ENCODE measurements at regions not wholly inside any gene's neighbourhood (a gene's known extent, or its start where the extent isn't known, plus 50 kb on each side); places are given as distances from the start of the nearest gene placed in this dataset.

DNA sequence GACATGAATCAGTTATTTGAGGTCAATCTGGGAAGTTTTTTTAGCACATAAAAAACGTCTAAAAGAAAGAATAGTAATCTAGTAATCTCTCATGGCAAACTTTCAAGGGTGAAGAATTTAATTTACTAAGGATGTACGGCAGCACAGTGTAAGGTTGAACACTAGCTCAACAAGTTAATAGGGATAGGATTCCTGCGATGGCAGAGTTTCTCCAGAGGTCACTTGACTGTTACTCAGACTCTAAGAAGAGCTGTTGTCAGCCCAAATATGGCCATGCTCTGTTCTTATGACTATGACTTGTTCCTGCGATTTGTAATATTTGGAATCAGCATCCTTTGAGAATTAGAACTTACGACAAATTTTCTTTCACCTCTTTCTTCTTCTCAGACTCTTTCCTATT is 553.3 kb upstream of the TNP1 start (continued):
- TF ChIP-seq, protein P1, sequence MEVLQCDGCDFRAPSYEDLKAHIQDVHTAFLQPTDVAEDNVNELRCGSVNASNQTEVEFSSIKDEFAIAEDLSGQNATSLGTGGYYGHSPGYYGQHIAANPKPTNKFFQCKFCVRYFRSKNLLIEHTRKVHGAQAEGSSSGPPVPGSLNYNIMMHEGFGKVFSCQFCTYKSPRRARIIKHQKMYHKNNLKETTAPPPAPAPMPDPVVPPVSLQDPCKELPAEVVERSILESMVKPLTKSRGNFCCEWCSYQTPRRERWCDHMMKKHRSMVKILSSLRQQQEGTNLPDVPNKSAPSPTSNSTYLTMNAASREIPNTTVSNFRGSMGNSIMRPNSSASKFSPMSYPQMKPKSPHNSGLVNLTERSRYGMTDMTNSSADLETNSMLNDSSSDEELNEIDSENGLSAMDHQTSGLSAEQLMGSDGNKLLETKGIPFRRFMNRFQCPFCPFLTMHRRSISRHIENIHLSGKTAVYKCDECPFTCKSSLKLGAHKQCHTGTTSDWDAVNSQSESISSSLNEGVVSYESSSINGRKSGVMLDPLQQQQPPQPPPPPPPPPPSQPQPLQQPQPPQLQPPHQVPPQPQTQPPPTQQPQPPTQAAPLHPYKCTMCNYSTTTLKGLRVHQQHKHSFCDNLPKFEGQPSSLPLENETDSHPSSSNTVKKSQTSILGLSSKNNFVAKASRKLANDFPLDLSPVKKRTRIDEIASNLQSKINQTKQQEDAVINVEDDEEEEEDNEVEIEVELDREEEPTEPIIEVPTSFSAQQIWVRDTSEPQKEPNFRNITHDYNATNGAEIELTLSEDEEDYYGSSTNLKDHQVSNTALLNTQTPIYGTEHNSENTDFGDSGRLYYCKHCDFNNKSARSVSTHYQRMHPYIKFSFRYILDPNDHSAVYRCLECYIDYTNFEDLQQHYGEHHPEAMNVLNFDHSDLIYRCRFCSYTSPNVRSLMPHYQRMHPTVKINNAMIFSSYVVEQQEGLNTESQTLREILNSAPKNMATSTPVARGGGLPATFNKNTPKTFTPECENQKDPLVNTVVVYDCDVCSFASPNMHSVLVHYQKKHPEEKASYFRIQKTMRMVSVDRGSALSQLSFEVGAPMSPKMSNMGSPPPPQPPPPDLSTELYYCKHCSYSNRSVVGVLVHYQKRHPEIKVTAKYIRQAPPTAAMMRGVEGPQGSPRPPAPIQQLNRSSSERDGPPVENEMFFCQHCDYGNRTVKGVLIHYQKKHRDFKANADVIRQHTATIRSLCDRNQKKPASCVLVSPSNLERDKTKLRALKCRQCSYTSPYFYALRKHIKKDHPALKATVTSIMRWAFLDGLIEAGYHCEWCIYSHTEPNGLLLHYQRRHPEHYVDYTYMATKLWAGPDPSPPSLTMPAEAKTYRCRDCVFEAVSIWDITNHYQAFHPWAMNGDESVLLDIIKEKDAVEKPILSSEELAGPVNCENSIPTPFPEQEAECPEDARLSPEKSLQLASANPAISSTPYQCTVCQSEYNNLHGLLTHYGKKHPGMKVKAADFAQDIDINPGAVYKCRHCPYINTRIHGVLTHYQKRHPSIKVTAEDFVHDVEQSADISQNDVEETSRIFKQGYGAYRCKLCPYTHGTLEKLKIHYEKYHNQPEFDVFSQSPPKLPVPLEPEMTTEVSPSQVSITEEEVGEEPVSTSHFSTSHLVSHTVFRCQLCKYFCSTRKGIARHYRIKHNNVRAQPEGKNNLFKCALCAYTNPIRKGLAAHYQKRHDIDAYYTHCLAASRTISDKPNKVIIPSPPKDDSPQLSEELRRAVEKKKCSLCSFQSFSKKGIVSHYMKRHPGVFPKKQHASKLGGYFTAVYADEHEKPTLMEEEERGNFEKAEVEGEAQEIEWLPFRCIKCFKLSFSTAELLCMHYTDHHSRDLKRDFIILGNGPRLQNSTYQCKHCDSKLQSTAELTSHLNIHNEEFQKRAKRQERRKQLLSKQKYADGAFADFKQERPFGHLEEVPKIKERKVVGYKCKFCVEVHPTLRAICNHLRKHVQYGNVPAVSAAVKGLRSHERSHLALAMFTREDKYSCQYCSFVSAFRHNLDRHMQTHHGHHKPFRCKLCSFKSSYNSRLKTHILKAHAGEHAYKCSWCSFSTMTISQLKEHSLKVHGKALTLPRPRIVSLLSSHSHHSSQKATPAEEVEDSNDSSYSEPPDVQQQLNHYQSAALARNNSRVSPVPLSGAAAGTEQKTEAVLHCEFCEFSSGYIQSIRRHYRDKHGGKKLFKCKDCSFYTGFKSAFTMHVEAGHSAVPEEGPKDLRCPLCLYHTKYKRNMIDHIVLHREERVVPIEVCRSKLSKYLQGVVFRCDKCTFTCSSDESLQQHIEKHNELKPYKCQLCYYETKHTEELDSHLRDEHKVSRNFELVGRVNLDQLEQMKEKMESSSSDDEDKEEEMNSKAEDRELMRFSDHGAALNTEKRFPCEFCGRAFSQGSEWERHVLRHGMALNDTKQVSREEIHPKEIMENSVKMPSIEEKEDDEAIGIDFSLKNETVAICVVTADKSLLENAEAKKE (CRISPR knock-in tag; IDR thresholded peaks at IDR 0.05), result no peak
- no peak for TF ChIP-seq CREB1 (CRISPR knock-in tag; IDR thresholded peaks at IDR 0.05; ENCODE audit: low read depth)
- TF ChIP-seq ZNF331 (CRISPR knock-in tag; IDR thresholded peaks at IDR 0.05; ENCODE audit: low read depth), result no peak
- no peak for TF ChIP-seq CTCF (conservative IDR thresholded peaks at IDR 0.05; ENCODE audit: low read depth in 2 of 2)
- TF ChIP-seq, protein P2, sequence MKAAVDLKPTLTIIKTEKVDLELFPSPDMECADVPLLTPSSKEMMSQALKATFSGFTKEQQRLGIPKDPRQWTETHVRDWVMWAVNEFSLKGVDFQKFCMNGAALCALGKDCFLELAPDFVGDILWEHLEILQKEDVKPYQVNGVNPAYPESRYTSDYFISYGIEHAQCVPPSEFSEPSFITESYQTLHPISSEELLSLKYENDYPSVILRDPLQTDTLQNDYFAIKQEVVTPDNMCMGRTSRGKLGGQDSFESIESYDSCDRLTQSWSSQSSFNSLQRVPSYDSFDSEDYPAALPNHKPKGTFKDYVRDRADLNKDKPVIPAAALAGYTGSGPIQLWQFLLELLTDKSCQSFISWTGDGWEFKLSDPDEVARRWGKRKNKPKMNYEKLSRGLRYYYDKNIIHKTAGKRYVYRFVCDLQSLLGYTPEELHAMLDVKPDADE (IDR thresholded peaks at IDR 0.05), result no peak
- no peak for TF ChIP-seq EZH2phosphoT487 (IDR thresholded peaks at IDR 0.05; ENCODE audit: unreplicated experiment)

DNA sequence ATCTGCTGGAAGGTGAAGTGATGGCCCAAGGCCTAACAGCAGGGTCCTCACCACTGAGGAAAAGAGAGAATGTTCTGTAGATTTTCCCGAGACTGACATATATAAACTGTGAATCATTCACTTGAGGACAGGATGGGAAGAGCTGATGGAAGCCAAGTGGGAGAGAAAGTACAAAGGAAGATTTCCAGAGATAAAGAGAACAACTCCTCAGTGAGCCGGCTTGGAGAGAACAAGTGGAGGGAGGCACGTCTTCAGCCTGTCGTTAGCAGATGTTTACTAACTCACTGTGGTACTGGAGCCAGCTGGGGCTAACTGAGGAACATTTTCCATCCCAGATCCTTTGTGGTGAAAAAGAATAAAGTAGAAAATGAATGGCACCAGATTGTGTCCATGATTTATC is 552.9 kb upstream of the TNP1 start:
- H3K27me3 Mint-ChIP-seq (ENCODE audit: insufficient read depth, low read depth, poor library complexity), result no peaks in the 10 kb centered on the region
- H3K4me3 ChIP-seq, result no peak overlapping the region

More for the DNA sequence above, 552.9 kb upstream of the TNP1 start:
- TF ChIP-seq, protein P2 (IDR thresholded peaks at IDR 0.05), result no peak
- TF ChIP-seq CREB1 (CRISPR knock-in tag; IDR thresholded peaks at IDR 0.05; ENCODE audit: low read depth), result no peak
- TF ChIP-seq, protein P3, sequence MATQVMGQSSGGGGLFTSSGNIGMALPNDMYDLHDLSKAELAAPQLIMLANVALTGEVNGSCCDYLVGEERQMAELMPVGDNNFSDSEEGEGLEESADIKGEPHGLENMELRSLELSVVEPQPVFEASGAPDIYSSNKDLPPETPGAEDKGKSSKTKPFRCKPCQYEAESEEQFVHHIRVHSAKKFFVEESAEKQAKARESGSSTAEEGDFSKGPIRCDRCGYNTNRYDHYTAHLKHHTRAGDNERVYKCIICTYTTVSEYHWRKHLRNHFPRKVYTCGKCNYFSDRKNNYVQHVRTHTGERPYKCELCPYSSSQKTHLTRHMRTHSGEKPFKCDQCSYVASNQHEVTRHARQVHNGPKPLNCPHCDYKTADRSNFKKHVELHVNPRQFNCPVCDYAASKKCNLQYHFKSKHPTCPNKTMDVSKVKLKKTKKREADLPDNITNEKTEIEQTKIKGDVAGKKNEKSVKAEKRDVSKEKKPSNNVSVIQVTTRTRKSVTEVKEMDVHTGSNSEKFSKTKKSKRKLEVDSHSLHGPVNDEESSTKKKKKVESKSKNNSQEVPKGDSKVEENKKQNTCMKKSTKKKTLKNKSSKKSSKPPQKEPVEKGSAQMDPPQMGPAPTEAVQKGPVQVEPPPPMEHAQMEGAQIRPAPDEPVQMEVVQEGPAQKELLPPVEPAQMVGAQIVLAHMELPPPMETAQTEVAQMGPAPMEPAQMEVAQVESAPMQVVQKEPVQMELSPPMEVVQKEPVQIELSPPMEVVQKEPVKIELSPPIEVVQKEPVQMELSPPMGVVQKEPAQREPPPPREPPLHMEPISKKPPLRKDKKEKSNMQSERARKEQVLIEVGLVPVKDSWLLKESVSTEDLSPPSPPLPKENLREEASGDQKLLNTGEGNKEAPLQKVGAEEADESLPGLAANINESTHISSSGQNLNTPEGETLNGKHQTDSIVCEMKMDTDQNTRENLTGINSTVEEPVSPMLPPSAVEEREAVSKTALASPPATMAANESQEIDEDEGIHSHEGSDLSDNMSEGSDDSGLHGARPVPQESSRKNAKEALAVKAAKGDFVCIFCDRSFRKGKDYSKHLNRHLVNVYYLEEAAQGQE (IDR thresholded peaks at IDR 0.05; ENCODE audit: unreplicated experiment), result no peak
- no peak for TF ChIP-seq CTCF (conservative IDR thresholded peaks at IDR 0.05; ENCODE audit: low read depth in 2 of 2)
- TF ChIP-seq JUNB (IDR thresholded peaks at IDR 0.05; ENCODE audit: unreplicated experiment), result no peak
- no peak for DNase-seq (ENCODE audit: low spot score)
- Histone ChIP-seq H3K9me2 (ENCODE audit: insufficient read depth) (0 out of 2 replicates have a peak, but pooled peaks cover 11% of the 10 kb centered on the region), H4K20me1 (replicated peaks; ENCODE audit: insufficient read depth) (no peaks in the 10 kb centered on the region), H3K4me1 (ENCODE audit: insufficient read depth) (no peaks in the 10 kb centered on the region), H2AFZ (no peak overlapping the region), H3K4me2 (no peak overlapping the region), H3K27ac (ENCODE audit: low read depth) (no peak overlapping the region), H3K36me3 (ENCODE audit: insufficient read depth) (no peaks in the 10 kb centered on the region), H3F3A (replicated peaks; ENCODE audit: low read depth) (no peaks in the 10 kb centered on the region), H3K79me2 (replicated peaks; ENCODE audit: insufficient read depth) (no peaks in the 10 kb centered on the region), H3K27me3 (ENCODE audit: insufficient read depth) (no peaks in the 10 kb centered on the region)
- H3K4me1 Mint-ChIP-seq, result no peaks in the 10 kb centered on the region
- no peak overlapping the region for H3K27ac Mint-ChIP-seq
- H3K9me3 Mint-ChIP-seq, result no peaks in the 10 kb centered on the region
- no peaks in the 10 kb centered on the region for H3K36me3 Mint-ChIP-seq (ENCODE audit: low read depth)
- no peak overlapping the region for H3K4me3 Mint-ChIP-seq
- ATAC-seq, result no peak
